Ishikawa (cell line): ENCODE measurements at regions not wholly inside any gene's neighbourhood (a gene's known extent, or its start where the extent isn't known, plus 50 kb on each side); places are given as distances from the start of the nearest gene placed in this dataset.

Experiments used
- CEBPB ChIP-seq: IDR thresholded peaks from 2 replicates; pipeline ENCODE4 v1.6.1; 2012
- CREB1 ChIP-seq: IDR thresholded peaks from 2 replicates; pipeline ENCODE4 v1.6.1; 2012; ENCODE audit warnings: low read depth
- EGR1 ChIP-seq: IDR thresholded peaks from 2 replicates; pipeline ENCODE4 v1.6.1; 2012
- EP300 ChIP-seq: IDR thresholded peaks from 2 replicates; pipeline ENCODE4 v1.6.1; 2012; ENCODE audit warnings: borderline replicate concordance
- FOXM1 ChIP-seq: IDR thresholded peaks from 2 replicates; pipeline ENCODE4 v1.6.1; 2012; ENCODE audit warnings: low read depth, borderline replicate concordance
- NFIC ChIP-seq: IDR thresholded peaks from 2 replicates; pipeline ENCODE4 v1.6.1; 2012
- RAD21 ChIP-seq: IDR thresholded peaks from 2 replicates; pipeline ENCODE4 v1.6.1; 2012; ENCODE audit warnings: low read depth
- TAF1 ChIP-seq: IDR thresholded peaks from 2 replicates; pipeline ENCODE4 v1.6.1; 2012; ENCODE audit warnings: low read depth, mild to moderate bottlenecking
- TCF12 ChIP-seq: IDR thresholded peaks from 2 replicates; pipeline ENCODE4 v1.6.1; 2012; ENCODE audit warnings: low read depth
- TEAD4 ChIP-seq: IDR thresholded peaks from 2 replicates; pipeline ENCODE4 v1.6.1; 2012
- YY1 ChIP-seq: IDR thresholded peaks from 2 replicates; pipeline ENCODE4 v1.6.1; 2012; ENCODE audit warnings: low read depth
- ZBTB7A ChIP-seq: IDR thresholded peaks from 2 replicates; pipeline ENCODE4 v1.6.1; 2012; ENCODE audit warnings: low read depth
- TF ChIP-seq, protein P1 (sequence below): IDR thresholded peaks from 2 replicates; pipeline ENCODE4 v1.6.1; 2012
- TF ChIP-seq, protein P2 (sequence below): IDR thresholded peaks from 2 replicates; pipeline ENCODE4 v1.6.1; 2012; ENCODE audit warnings: low read depth, mild to moderate bottlenecking
- TF ChIP-seq, protein P3 (sequence below): IDR thresholded peaks from 2 replicates; pipeline ENCODE4 v1.6.1; 2012

DNA sequence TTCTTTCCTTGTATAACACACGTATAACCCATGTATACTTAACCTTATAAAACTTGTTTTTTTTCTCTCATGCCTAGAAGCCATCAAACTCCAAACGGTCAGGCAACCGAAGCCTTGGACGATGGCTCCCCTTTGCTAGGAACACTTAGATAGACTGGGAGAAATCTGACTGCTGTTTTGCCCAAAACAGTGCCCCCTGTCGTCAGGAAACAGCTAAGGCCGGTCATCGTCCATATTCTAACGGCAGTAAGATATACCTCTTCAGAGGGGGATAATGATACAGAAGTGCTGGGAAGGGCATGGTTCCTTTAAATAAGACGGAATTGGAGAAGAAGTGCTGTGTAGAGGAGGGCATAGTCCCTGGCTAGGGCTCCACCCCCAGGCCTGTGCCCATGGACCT is 130.5 kb downstream of the SLC41A2 start:
- TF ChIP-seq TCF12: no peak
- no peak for TF ChIP-seq EP300
- no peak for TF ChIP-seq YY1
- TF ChIP-seq TAF1: no peak
- TF ChIP-seq CREB1: no peak
- no peak for TF ChIP-seq EGR1
- TF ChIP-seq CEBPB: no peak
- TF ChIP-seq FOXM1: no peak
- TF ChIP-seq ZBTB7A: no peak
- no peak for TF ChIP-seq RAD21
- TF ChIP-seq NFIC: no peak
- TF ChIP-seq, protein P1, sequence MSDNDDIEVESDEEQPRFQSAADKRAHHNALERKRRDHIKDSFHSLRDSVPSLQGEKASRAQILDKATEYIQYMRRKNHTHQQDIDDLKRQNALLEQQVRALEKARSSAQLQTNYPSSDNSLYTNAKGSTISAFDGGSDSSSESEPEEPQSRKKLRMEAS: no peak
- TF ChIP-seq, protein P2, sequence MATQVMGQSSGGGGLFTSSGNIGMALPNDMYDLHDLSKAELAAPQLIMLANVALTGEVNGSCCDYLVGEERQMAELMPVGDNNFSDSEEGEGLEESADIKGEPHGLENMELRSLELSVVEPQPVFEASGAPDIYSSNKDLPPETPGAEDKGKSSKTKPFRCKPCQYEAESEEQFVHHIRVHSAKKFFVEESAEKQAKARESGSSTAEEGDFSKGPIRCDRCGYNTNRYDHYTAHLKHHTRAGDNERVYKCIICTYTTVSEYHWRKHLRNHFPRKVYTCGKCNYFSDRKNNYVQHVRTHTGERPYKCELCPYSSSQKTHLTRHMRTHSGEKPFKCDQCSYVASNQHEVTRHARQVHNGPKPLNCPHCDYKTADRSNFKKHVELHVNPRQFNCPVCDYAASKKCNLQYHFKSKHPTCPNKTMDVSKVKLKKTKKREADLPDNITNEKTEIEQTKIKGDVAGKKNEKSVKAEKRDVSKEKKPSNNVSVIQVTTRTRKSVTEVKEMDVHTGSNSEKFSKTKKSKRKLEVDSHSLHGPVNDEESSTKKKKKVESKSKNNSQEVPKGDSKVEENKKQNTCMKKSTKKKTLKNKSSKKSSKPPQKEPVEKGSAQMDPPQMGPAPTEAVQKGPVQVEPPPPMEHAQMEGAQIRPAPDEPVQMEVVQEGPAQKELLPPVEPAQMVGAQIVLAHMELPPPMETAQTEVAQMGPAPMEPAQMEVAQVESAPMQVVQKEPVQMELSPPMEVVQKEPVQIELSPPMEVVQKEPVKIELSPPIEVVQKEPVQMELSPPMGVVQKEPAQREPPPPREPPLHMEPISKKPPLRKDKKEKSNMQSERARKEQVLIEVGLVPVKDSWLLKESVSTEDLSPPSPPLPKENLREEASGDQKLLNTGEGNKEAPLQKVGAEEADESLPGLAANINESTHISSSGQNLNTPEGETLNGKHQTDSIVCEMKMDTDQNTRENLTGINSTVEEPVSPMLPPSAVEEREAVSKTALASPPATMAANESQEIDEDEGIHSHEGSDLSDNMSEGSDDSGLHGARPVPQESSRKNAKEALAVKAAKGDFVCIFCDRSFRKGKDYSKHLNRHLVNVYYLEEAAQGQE: no peak
- TF ChIP-seq, protein P3, sequence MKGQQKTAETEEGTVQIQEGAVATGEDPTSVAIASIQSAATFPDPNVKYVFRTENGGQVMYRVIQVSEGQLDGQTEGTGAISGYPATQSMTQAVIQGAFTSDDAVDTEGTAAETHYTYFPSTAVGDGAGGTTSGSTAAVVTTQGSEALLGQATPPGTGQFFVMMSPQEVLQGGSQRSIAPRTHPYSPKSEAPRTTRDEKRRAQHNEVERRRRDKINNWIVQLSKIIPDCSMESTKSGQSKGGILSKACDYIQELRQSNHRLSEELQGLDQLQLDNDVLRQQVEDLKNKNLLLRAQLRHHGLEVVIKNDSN: no peak
- no peak for TF ChIP-seq TEAD4

DNA sequence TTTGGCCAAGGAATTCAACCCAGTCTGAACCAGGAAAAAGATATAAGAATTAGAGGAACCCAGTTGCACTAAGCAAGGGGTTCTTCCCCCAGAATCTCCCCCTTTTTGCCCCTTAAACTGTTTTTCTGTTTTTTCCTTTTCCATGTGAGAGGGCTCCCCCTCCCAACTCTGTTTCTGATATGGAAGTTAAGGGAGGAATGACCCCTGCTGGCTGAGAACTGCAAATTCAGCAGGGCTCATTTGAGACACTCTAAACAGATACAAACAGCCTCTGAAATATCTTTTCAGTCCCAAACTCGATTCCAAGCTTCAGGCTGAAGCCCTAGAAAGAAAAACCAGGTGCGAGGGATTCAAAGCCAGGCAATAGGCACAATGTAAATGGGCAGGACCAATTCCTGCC is 132.7 kb downstream of the SLC41A2 start:
- peak; percentile 45; the same call in 1 of the 2 replicates for TF ChIP-seq RAD21
- TF ChIP-seq, protein P2: no peak

DNA sequence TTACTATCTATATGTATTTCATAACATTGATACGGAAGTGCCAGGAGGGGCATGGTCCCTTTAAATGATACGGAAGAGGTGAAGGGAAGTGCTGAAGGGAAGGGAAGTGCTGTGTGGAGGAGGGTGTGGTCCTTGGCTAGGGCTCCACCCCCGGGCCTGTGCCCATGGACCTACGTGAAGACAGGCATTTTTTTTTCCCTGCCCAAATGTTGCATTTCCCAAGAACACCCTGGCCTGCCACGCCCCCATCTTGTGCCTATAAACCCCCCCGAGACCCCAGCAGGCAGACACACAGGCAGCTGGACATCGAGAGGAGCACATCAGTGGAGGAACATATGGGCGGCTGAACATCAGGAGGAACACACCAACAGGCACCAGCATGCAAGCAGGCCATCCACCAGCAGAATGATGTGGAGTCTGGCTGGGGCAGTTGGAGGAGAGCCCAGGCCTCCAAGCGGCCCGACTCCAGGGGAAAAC is 134.1 kb downstream of the SLC41A2 start:
- TF ChIP-seq EGR1: no peak

DNA sequence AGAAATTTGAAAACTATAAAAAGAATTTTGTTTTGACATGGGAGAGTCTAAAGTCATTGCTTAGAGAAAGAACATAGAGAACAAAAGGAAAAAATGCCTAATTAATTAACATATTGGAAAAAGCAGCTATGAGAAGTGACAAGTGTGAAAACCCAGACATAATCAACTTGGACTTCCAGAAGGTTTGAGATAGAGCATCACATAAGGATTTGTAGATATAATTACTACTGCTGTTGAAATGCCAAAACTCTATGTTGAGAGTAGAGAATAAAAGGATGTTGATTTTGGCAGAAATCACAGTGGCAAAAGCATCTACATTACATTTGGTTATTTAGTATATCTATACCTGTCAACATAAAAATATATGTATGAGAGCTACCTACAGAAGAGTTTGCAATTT is 135.1 kb downstream of the SLC41A2 start:
- TF ChIP-seq TAF1 (no peak), EGR1 (no peak)
- TF ChIP-seq, protein P1: no peak

DNA sequence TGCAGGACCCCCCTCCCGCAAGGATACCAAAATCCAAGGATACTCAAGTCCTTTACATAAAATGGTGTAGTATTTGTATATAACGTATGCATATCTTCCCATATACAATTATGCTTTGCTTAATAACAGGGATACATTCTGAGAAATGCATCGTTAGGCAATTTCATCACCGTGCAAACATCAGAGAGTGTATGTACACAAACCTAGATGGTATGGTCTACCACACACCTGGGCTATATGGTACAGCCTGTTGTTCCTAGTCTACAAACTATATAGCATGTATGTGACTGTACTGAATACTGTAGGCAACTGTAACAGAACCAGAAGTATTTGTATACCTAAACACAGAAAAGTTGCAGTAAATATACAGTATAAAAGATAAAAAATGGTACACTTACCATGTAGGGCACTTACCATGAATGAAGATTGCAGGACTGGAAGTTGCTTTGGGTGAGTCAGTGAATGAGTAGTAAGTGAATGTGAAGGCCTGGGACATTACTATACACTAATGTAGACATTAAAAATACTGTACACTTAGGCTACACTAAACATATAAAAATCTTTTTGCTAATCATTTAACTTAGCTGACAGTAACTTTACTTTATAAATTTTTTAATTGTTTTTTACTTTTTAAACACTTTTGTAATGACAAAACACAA is 141.1 kb downstream of the SLC41A2 start:
- no peak for TF ChIP-seq CREB1
- TF ChIP-seq, protein P1: no peak
- no peak for TF ChIP-seq RAD21
- no peak for TF ChIP-seq NFIC
- TF ChIP-seq TEAD4: no peak
- TF ChIP-seq, protein P3: no peak
- no peak for TF ChIP-seq FOXM1
- TF ChIP-seq YY1: no peak
- no peak for TF ChIP-seq TAF1

DNA sequence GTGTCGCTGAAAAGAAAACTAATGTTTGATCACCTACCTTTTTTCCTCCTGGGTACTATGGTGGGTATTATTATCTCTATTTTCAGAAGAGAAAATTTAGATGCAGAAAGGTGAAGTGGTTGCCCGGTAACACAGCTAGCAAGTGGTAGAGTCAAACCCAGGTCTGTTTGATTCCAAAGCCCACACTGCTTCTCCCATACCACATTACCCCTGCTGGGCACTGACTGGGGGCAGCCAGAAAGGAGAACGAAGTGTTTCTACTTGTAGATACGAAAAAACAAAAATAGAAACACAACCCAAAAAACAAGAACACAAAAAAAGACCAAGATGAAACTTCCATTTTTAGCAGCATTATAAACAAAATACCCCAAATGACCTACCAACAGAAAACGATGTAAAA is 142.2 kb downstream of the SLC41A2 start:
- TF ChIP-seq CREB1: no peak
- no peak for TF ChIP-seq TEAD4
- TF ChIP-seq, protein P3: no peak
- no peak for TF ChIP-seq EGR1
- TF ChIP-seq YY1: no peak
- TF ChIP-seq CEBPB: no peak
- no peak for TF ChIP-seq FOXM1
- TF ChIP-seq TAF1: no peak
- no peak for TF ChIP-seq ZBTB7A
- no peak for TF ChIP-seq EP300
- TF ChIP-seq, protein P2: no peak
